GM12864 (cell line): ENCODE measurements at regions not wholly inside any gene's neighbourhood (a gene's known extent, or its start where the extent isn't known, plus 50 kb on each side); places are given as distances from the start of the nearest gene placed in this dataset.
"Not testable (repeated sequence)": the region's sequence is repeated elsewhere in the genome, so short reads cannot be mapped to it uniquely, and the experiment has no call there.

Experiments
- DNase-seq: peaks from one replicate; pipeline ENCODE4 v3.0.0-alpha.2; 2011; ENCODE audit warnings: low read depth
- H3K4me3 ChIP-seq: 2 replicates; pipeline ENCODE4 v1.5.1; 2011; ENCODE audit warnings: mild to moderate bottlenecking, low read depth, low read length, control low read depth
- CTCF ChIP-seq: IDR thresholded peaks from 2 replicates; pipeline ENCODE4 v1.5.1; 2011; ENCODE audit warnings: low read depth, mild to moderate bottlenecking, moderate library complexity, low read length, control low read depth, inconsistent platforms; ENCODE audit errors: missing control alignments

- no peak overlapping the region for H3K4me3 ChIP-seq
- no peak for TF ChIP-seq CTCF
- DNase-seq = no peak
Observed at GRCh38 chr2:35963824-35964223, 391.8 kb upstream of the CRIM1 start.

- no peak for DNase-seq
- no peak overlapping the region for H3K4me3 ChIP-seq
- TF ChIP-seq CTCF = no peak
Observed at GRCh38 chr2:35963357-35963756, 392.2 kb upstream of the CRIM1 start.

GRCh38 chr2:35962585-35963146, 392.9 kb upstream of the CRIM1 start:
- no peak overlapping the region for H3K4me3 ChIP-seq
- no peak for TF ChIP-seq CTCF
- DNase-seq = no peak

GRCh38 chr2:35960596-35960995, 395.0 kb upstream of the CRIM1 start:
- TF ChIP-seq CTCF = no peak

GRCh38 chr2:35957053-35957452, 398.5 kb upstream of the CRIM1 start:
- not testable (repeated sequence) for DNase-seq, H3K4me3 ChIP-seq

More at GRCh38 chr2:35960596-35960995, 395.0 kb upstream of the CRIM1 start:
- DNase-seq = no peak
- H3K4me3 ChIP-seq = no peak overlapping the region

- DNase-seq = no peak
- TF ChIP-seq CTCF = no peak
- H3K4me3 ChIP-seq = no peak overlapping the region
Observed at GRCh38 chr2:35946478-35946877, 409.1 kb upstream of the CRIM1 start.

- no peak overlapping the region for H3K4me3 ChIP-seq
- TF ChIP-seq CTCF = no peak
- no peak for DNase-seq
Observed at GRCh38 chr2:35938838-35939237, 416.7 kb upstream of the CRIM1 start.
